ENCODE measurements at regions not wholly inside any gene's neighbourhood (a gene's known extent, or its start where the extent isn't known, plus 50 kb on each side); places are given as distances from the start of the nearest gene placed in this dataset.

DNA sequence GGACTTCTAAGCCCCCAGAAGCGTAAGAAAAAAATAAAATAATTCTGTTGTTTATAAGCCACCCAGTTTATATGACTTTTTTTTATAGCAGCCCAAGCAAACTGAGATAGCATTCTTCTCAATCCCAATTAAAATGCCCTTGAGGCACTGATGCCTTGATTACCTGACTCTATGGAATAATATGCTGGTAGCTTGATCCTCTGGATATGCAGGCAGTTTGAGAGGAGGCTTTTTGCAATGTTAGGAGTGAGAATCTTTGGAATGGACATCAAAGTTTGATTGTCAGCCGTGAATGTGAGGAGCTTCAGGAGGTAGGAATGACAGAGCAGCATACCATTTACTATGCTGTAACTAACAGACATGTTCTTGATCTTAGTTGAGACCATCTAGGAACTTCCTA, 275.6 kb downstream of the AASDHPPT start:
- ChIA-PET POLR2A (no interaction called here), CTCF (no interaction called here)
- Histone ChIP-seq H3K9me3 (ENCODE audit: control insufficient read depth, insufficient read depth, low read depth, low read length) (no peaks in the 10 kb centered on the region), H3K4me3 (ENCODE audit: low read depth, low read length) (no peak overlapping the region), H3K27ac (ENCODE audit: extremely low read depth, low read depth, low read length) (no peak overlapping the region), H3K36me3 (ENCODE audit: control insufficient read depth in 2 of 2, insufficient read depth in 1 of 2, low read length in 2 of 2) (no peaks in the 10 kb centered on the region), H3K4me1 (ENCODE audit: control insufficient read depth, insufficient read depth, low read length) (no peaks in the 10 kb centered on the region)
- TF ChIP-seq ZNF76 (tag by site-specific recombination; IDR thresholded peaks at IDR 0.05; ENCODE audit: borderline replicate concordance, low read depth) (no peak), ZBTB48 (tag by site-specific recombination; IDR thresholded peaks at IDR 0.05) (no peak), HIC1 (tag by site-specific recombination; IDR thresholded peaks at IDR 0.05) (no peak), ZNF768 (tag by site-specific recombination; IDR thresholded peaks at IDR 0.05) (no peak)
- TF ChIP-seq, protein P1, sequence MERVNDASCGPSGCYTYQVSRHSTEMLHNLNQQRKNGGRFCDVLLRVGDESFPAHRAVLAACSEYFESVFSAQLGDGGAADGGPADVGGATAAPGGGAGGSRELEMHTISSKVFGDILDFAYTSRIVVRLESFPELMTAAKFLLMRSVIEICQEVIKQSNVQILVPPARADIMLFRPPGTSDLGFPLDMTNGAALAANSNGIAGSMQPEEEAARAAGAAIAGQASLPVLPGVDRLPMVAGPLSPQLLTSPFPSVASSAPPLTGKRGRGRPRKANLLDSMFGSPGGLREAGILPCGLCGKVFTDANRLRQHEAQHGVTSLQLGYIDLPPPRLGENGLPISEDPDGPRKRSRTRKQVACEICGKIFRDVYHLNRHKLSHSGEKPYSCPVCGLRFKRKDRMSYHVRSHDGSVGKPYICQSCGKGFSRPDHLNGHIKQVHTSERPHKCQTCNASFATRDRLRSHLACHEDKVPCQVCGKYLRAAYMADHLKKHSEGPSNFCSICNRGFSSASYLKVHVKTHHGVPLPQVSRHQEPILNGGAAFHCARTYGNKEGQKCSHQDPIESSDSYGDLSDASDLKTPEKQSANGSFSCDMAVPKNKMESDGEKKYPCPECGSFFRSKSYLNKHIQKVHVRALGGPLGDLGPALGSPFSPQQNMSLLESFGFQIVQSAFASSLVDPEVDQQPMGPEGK (tag by site-specific recombination; IDR thresholded peaks at IDR 0.05) = no peak
- TF ChIP-seq, protein P2, sequence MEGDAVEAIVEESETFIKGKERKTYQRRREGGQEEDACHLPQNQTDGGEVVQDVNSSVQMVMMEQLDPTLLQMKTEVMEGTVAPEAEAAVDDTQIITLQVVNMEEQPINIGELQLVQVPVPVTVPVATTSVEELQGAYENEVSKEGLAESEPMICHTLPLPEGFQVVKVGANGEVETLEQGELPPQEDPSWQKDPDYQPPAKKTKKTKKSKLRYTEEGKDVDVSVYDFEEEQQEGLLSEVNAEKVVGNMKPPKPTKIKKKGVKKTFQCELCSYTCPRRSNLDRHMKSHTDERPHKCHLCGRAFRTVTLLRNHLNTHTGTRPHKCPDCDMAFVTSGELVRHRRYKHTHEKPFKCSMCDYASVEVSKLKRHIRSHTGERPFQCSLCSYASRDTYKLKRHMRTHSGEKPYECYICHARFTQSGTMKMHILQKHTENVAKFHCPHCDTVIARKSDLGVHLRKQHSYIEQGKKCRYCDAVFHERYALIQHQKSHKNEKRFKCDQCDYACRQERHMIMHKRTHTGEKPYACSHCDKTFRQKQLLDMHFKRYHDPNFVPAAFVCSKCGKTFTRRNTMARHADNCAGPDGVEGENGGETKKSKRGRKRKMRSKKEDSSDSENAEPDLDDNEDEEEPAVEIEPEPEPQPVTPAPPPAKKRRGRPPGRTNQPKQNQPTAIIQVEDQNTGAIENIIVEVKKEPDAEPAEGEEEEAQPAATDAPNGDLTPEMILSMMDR (tag by site-specific recombination; IDR thresholded peaks at IDR 0.05) = no peak

DNA sequence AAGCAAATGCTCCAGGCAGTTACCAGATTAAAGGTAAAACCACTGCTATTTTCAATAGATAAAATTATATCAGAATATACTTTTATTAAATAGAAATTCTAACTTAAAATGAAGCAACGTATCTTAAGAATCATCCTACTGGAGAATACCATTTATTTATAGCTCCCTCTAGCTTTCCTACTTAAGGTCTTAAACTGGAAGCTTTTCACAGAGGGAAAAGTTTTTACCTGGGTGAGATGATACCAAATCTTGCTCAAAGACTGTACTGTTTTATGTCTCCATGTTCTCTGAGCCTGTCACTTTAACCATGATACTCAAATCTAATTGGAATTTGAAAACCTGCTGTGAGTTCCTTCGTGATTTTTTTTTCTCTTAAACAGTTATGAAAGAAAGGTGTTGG, 291.8 kb downstream of the AASDHPPT start:
- Histone ChIP-seq H3K9me3 (ENCODE audit: control insufficient read depth, insufficient read depth, low read depth, low read length) (no peaks in the 10 kb centered on the region), H3K36me3 (ENCODE audit: control insufficient read depth in 2 of 2, insufficient read depth in 1 of 2, low read length in 2 of 2) (no peaks in the 10 kb centered on the region), H3K4me1 (ENCODE audit: control insufficient read depth, insufficient read depth, low read length) (no peaks in the 10 kb centered on the region), H3K27ac (ENCODE audit: extremely low read depth, low read depth, low read length) (no peak overlapping the region), H3K4me3 (ENCODE audit: low read depth, low read length) (no peak overlapping the region)
- ChIA-PET CTCF (interaction anchor here (0.7 to 0.9 kb wide), 2 partner anchors 12 to 73 kb away, joined by 3 read pairs; no protein-coding TSS in a partner anchor), POLR2A (no interaction called here)
- TF ChIP-seq GLI4 (tag by site-specific recombination; IDR thresholded peaks at IDR 0.05) = no peak

GRCh38 chr11:106378513-106379179, 301.2 kb downstream of the AASDHPPT start:
- H3K9me3 ChIP-seq (ENCODE audit: control insufficient read depth, insufficient read depth, low read depth, low read length) = no peaks in the 10 kb centered on the region
- ChIA-PET POLR2A (no interaction called here), CTCF (interaction anchor here (0.6 kb wide), 1 partner anchor 33 kb away, joined by 3 read pairs; no protein-coding TSS in a partner anchor)
- H3K4me3 ChIP-seq (ENCODE audit: low read depth, low read length) = no peak overlapping the region
- no peak overlapping the region for H3K27ac ChIP-seq (ENCODE audit: extremely low read depth, low read depth, low read length)
- TF ChIP-seq ZNF473 (tag by site-specific recombination; IDR thresholded peaks at IDR 0.05) = no peak
- no peak for TF ChIP-seq ZBTB11 (tag by site-specific recombination; conservative IDR thresholded peaks at IDR 0.05; ENCODE audit: low read depth)
- TF ChIP-seq ZNF433 (tag by site-specific recombination; IDR thresholded peaks at IDR 0.05; ENCODE audit: low read depth) = no peak
- TF ChIP-seq ZNF768 (tag by site-specific recombination; IDR thresholded peaks at IDR 0.05) = no peak
- no peaks in the 10 kb centered on the region for H3K36me3 ChIP-seq (ENCODE audit: control insufficient read depth in 2 of 2, insufficient read depth in 1 of 2, low read length in 2 of 2)
- no peaks in the 10 kb centered on the region for H3K4me1 ChIP-seq (ENCODE audit: control insufficient read depth, insufficient read depth, low read length)

All from HEK293 (cell line).